Prostate gland (tissue), 2 donors: ENCODE measurements at regions not wholly inside any gene's neighbourhood (a gene's known extent, or its start where the extent isn't known, plus 50 kb on each side); places are given as distances from the start of the nearest gene placed in this dataset.

Source experiments
- CTCF ChIP-seq, 4 experiments: fragments of 200-600 bp in 2 of 4; fragments of 450-650 bp in 2 of 4; sonication (generic) in 2 of 4; IDR thresholded peaks; 1 replicate in 3 of 4; 2 replicates in 1 of 4; pipeline ENCODE4 v1.5.1; 2016 to 2019; ENCODE audit warnings: antibody characterized with exemption in 4 of 4, mild to moderate bottlenecking in 2 of 4, moderate library complexity in 2 of 4
- POLR2A ChIP-seq: fragments of 450-650 bp; IDR thresholded peaks from one replicate; pipeline ENCODE4 v1.6.1; 2016; ENCODE audit warnings: antibody characterized with exemption, mild to moderate bottlenecking

- TF ChIP-seq CTCF (IDR thresholded peaks at IDR 0.05) = no peak
- TF ChIP-seq POLR2A = no peak
Observed at GRCh38 chrX:16308773-16309172, 141.5 kb downstream of the MAGEB17 start.
